PC-9 (cell line): ENCODE measurements at regions not wholly inside any gene's neighbourhood (a gene's known extent, or its start where the extent isn't known, plus 50 kb on each side); places are given as distances from the start of the nearest gene placed in this dataset.
"Not testable (repeated sequence)": the region's sequence is repeated elsewhere in the genome, so short reads cannot be mapped to it uniquely, and the experiment has no call there.

Experiments used
- CTCF ChIP-seq: fragments of 200-600 bp; sonication (generic); conservative IDR thresholded peaks from 2 replicates; pipeline ENCODE4 v1.6.1; 2017; ENCODE audit warnings: mixed run types, antibody characterized with exemption, mild to moderate bottlenecking, moderate library complexity
- EZH2 ChIP-seq: fragments of 200-600 bp; sonication (generic); IDR thresholded peaks from 2 replicates; pipeline ENCODE4 v1.8.0; 2017; ENCODE audit warnings: antibody characterized with exemption, low read depth

- not testable (repeated sequence) for TF ChIP-seq CTCF, EZH2
Observed at GRCh38 chr21:10382135-10382534, 139.2 kb upstream of the TPTE start.
